ENCODE measurements at regions not wholly inside any gene's neighbourhood (a gene's known extent, or its start where the extent isn't known, plus 50 kb on each side); places are given as distances from the start of the nearest gene placed in this dataset.

- no peak for TF ChIP-seq CTCF (conservative IDR thresholded peaks at IDR 0.05)
- TF ChIP-seq EZH2 (IDR thresholded peaks at IDR 0.05; ENCODE audit: low read depth), result no peak
Measured at GRCh38 chr3:24958271-24958670, 463.6 kb upstream of the THRB start.

All from PC-9 (cell line).